ENCODE measurements at regions not wholly inside any gene's neighbourhood (a gene's known extent, or its start where the extent isn't known, plus 50 kb on each side); places are given as distances from the start of the nearest gene placed in this dataset.

GRCh38 chr18:65651192-65651591 is 99.6 kb upstream of the CDH7 start:
- TF ChIP-seq CTCF (IDR thresholded peaks at IDR 0.05) (no peak), POLR2A (IDR thresholded peaks at IDR 0.05) (no peak), EP300 (IDR thresholded peaks at IDR 0.05) (no peak)
